ENCODE measurements at regions not wholly inside any gene's neighbourhood (a gene's known extent, or its start where the extent isn't known, plus 50 kb on each side); places are given as distances from the start of the nearest gene placed in this dataset.
"Not testable (repeated sequence)": the region's sequence is repeated elsewhere in the genome, so short reads cannot be mapped to it uniquely, and the experiment has no call there.

- peak; percentile 73 to 78 for DNase-seq
- WGBS, 2 donors = 4 to 14% methylated on average over 11 of the region's 41 CpGs
- H3K27ac ChIP-seq = peak overlapping the region; percentile 67 to 95 (median 89)
These were observed 261.9 kb downstream of the ZNF37A start for GRCh38 chr10:38355911-38356526.

DNA sequence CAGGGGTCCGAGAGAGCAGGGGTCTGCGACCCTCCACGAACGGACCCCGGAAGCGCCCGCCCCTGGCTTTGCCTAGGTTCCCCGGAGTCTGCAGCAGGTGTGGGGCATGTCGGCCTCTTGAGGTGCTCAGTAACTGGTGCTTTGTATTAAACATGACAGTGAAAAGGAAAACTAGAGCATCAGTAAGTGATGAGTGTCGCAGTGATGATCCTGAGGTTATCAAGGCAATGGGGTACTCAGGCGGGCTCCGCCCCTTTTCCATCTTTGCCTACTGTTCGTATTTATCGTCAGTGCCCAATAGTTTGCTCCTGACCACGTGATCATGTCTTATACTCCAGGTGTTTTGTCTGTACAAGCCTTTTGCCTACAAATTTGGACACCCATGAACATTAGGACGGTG lies 262.4 kb downstream of the ZNF37A start:
- H3K27ac ChIP-seq; intact Hi-C loops (cut with DNase I); H3K4me1 ChIP-seq; H3K9me3 ChIP-seq; H3K36me3 ChIP-seq; H3K27me3 ChIP-seq: not testable (repeated sequence)
- H3K4me3 ChIP-seq (replicated peaks in 1 of 3) = peak overlapping the region in 1 of 3 donors; percentile 22
- WGBS, 2 donors = 5 to 18% methylated on average over 6 to 15 of the region's 16 CpGs
- peak; percentile 2 to 8 for DNase-seq

More at GRCh38 chr10:38355911-38356526, 261.9 kb downstream of the ZNF37A start:
- TF ChIP-seq POLR2A (IDR thresholded peaks at IDR 0.05) = peak in 1 of 2 donors; percentile 68
- H3K4me3 ChIP-seq (replicated peaks in 1 of 3) = peak overlapping the region in 2 of 3 donors; percentile 12 to 27
- H3K27me3 ChIP-seq; H3K36me3 ChIP-seq; H3K4me1 ChIP-seq; intact Hi-C loops (cut with DNase I); H3K9me3 ChIP-seq: not testable (repeated sequence)

DNA sequence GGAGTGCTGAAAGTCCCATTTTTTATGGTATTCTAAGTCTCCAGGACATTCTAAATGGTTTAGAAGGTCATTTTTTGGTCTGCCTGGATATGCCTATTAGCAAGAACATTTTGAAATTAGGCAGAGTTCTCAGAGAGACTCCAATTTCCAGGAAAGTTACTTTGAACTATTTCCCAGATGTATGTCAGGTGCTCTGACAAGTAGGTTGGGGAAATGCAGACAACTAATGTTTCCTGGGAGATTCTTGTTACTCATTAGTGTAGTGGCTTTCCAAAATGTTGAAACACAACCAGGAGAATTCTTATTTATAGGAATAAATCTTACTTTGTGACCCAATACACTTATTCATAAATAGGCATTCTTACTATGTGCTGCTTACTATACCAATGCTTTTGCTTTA lies 268.4 kb downstream of the ZNF37A start:
- H3K27ac ChIP-seq; H3K4me1 ChIP-seq; H3K9me3 ChIP-seq; H3K4me3 ChIP-seq (replicated peaks in 1 of 3); intact Hi-C loops (cut with DNase I); DNase-seq; H3K27me3 ChIP-seq: not testable (repeated sequence)
- H3K36me3 ChIP-seq = peaks cover 0 to 18% of the 10 kb centered on the region in 2 donors

DNA sequence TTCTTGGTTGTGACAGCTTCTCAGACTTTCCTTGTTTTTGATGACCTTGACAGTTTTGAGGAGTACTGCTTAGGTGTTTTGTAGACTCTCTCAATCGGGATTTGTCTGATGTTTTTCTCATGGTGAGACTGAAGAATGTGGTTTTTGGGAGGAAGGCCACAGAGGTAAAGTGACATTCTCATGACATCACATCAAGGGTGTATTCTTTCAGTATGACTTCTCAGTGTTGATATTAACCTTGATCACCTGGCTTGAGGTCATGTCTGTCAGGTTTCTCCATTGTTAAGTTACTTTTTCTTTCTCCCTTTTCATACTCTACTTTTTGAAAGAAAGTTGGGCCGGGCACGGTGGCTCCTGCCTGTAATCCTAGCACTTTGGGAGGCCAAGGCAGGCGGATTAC lies 269.9 kb downstream of the ZNF37A start:
- DNase-seq; H3K27ac ChIP-seq; H3K27me3 ChIP-seq; intact Hi-C loops (cut with DNase I); H3K4me3 ChIP-seq (replicated peaks in 1 of 3); H3K4me1 ChIP-seq; H3K9me3 ChIP-seq: not testable (repeated sequence)
- H3K36me3 ChIP-seq = peaks cover 0 to 16% of the 10 kb centered on the region in 2 donors
- 93 to 96% methylated on average over 4 of the region's 4 CpGs for WGBS, 2 donors

GRCh38 chr10:38365917-38366316 lies 271.8 kb downstream of the ZNF37A start:
- WGBS, 2 donors = 57 to 59% methylated on average over 5 of the region's 5 CpGs
- H3K4me3 ChIP-seq (replicated peaks in 1 of 3); intact Hi-C loops (cut with DNase I); H3K27ac ChIP-seq; DNase-seq; H3K4me1 ChIP-seq; H3K9me3 ChIP-seq; H3K27me3 ChIP-seq: not testable (repeated sequence)
- H3K36me3 ChIP-seq = peaks cover 0 to 15% of the 10 kb centered on the region in 2 donors

- intact Hi-C loops (cut with DNase I); H3K27ac ChIP-seq; H3K9me3 ChIP-seq; H3K36me3 ChIP-seq; DNase-seq; H3K4me1 ChIP-seq; H3K4me3 ChIP-seq (replicated peaks in 1 of 3); H3K27me3 ChIP-seq: not testable (repeated sequence)
- 86 to 90% methylated on average over 2 of the region's 2 CpGs for WGBS, 2 donors
These were observed 289.7 kb downstream of the ZNF37A start for GRCh38 chr10:38383800-38384199.

- intact Hi-C loops (cut with DNase I); H3K4me1 ChIP-seq; H3K36me3 ChIP-seq; H3K27ac ChIP-seq; H3K27me3 ChIP-seq; DNase-seq; H3K4me3 ChIP-seq (replicated peaks in 1 of 3); H3K9me3 ChIP-seq: not testable (repeated sequence)
These were observed 292.7 kb downstream of the ZNF37A start for GRCh38 chr10:38386869-38387268.

DNA sequence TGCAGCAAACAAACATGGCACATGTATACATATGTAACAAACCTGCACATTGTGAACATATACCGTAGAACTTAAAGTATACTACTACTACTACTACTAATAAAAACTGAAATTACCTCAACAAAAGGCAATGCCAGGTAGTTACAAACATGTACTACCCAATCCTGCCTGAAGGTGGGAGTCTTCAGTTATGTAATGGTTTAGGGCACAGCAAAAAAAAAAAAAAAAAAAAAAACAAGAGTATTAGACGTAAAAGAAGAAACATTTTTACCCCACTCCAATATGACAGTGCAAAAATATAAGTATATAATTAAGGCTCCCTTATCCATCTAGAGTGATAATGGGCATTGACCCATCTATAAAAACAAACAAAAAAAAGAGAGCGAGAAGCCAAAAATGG lies 296.6 kb downstream of the ZNF37A start:
- TF ChIP-seq CTCF (IDR thresholded peaks at IDR 0.05) = peak in 1 of 6 experiments; percentile 9
- H3K4me1 ChIP-seq; H3K4me3 ChIP-seq (replicated peaks in 1 of 3); DNase-seq; H3K27ac ChIP-seq; H3K36me3 ChIP-seq; intact Hi-C loops (cut with DNase I); H3K27me3 ChIP-seq; H3K9me3 ChIP-seq: not testable (repeated sequence)
- 80 to 84% methylated on average over 3 of the region's 3 CpGs for WGBS, 2 donors

GRCh38 chr10:38395465-38395864 lies 301.3 kb downstream of the ZNF37A start:
- intact Hi-C loops (cut with DNase I); DNase-seq; H3K9me3 ChIP-seq; H3K27me3 ChIP-seq; H3K36me3 ChIP-seq; H3K4me1 ChIP-seq; H3K27ac ChIP-seq; H3K4me3 ChIP-seq (replicated peaks in 1 of 3): not testable (repeated sequence)
- 85 to 96% methylated on average over 1 of the region's 1 CpG for WGBS, 2 donors

- H3K36me3 ChIP-seq; intact Hi-C loops (cut with DNase I); H3K9me3 ChIP-seq; H3K27me3 ChIP-seq; DNase-seq; H3K4me3 ChIP-seq (replicated peaks in 1 of 3); H3K4me1 ChIP-seq; H3K27ac ChIP-seq: not testable (repeated sequence)
- 68 to 81% methylated on average over 1 of the region's 2 CpGs for WGBS, 2 donors
These were observed 302.2 kb downstream of the ZNF37A start for GRCh38 chr10:38396178-38396954.

- H3K4me1 ChIP-seq; H3K36me3 ChIP-seq; H3K9me3 ChIP-seq; intact Hi-C loops (cut with DNase I); H3K27me3 ChIP-seq; H3K27ac ChIP-seq; H3K4me3 ChIP-seq (replicated peaks in 1 of 3): not testable (repeated sequence)
- DNase-seq = peak in 1 of 2 donors; percentile 5
- WGBS, 2 donors = 86 to 87% methylated on average over 13 of the region's 13 CpGs
These were observed 307.4 kb downstream of the ZNF37A start for GRCh38 chr10:38401565-38401964.

Data from thyroid gland (tissue), 4 donors.